ENCODE measurements at regions not wholly inside any gene's neighbourhood (a gene's known extent, or its start where the extent isn't known, plus 50 kb on each side); places are given as distances from the start of the nearest gene placed in this dataset.

DNA sequence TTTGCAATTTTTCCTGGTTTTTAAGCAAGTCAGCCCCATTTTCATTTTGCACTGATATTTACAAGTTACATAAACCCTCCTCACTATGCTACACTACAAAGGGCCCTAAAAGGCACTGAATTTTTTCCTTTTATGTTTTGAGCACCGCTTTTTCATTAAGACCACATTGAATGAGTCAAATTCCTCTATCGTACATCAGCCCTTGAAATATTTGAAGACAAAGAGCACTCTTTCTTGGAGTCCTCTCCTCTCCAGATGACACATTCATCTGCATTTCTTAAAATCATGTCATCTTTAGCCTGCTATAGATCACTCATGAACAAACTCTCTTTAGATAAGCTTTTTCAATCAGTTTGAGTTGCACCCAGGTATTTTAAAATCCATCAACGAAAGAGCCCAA lies 306.6 kb upstream of the SOX11 start:
- TF ChIP-seq CTCF (IDR thresholded peaks at IDR 0.05): no peak
- no peak for TF ChIP-seq POLR2A (IDR thresholded peaks at IDR 0.05)
